Inferior parietal cortex (tissue), 1 donor: ENCODE measurements at regions not wholly inside any gene's neighbourhood (a gene's known extent, or its start where the extent isn't known, plus 50 kb on each side); places are given as distances from the start of the nearest gene placed in this dataset.

Source experiments
- DNase-seq: peaks from one replicate; pipeline ENCODE4 v3.0.0-alpha.2; 2016; ENCODE audit errors: extremely low spot score

DNA sequence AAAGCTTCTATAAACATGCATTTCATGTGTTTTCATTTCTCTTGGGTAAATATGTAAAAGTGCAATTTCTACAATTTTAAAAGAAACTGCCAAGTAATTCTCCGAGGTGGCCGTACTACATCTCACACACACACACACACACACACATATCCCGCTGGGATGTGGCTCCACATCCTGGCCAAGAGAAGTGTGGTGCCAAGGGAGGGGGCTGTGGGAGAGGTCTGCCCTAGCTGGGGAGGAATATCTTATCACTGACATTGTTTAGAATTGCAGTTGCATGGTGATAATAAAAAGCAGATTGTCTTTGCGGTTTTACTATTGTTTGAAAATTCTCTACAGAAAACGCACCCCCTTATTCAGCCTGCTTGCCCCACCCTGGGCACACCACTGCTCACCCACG is 558.4 kb downstream of the BNC2 start:
- no peak for DNase-seq

DNA sequence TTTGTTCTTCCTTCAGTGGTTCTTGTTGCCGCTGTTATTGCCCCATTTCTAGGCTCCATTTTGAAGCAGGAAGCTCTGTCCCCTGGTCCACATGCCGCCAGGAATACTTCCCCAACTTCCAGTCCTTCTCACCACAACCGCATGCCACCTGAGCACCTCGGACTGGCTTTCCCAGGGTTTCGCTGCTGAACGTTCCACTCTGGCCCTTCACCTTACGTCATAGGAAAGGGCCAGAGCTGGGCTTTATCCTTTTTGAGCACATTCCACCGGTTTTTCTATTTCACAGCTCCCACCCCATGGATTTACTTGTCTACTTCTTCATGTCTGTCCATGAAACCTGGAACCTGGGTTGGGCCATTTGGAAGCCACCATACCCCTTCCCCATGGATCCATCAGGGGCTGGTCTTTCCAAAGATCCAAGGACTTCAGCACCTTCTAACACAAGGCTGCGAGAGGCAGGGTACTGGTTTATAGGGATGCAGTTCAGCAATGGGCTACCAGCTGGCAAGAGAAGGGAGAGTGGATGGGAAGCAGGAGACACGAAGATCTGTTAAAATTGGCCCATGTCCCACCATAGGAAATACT is 557.4 kb downstream of the BNC2 start:
- no peak for DNase-seq

DNA sequence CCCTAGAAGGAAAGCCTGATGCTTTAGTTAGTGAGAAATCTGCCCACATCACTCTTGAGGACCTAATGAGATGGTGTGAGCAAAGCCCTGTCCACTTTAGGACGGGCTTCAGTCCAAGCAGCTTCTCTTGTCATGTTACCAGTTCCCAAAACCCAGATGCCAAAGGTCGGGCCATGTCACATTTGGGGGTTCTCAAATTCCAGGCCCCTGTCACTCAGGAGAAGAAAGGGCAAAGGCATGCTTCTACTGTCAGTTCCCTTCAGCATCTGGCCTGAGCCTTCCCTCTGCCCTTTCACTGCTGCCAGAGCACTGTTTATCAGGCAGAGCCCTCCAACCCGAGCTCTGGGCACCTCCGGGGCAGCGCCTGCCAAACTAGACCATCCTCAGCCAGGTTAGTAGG is 556.0 kb downstream of the BNC2 start:
- DNase-seq = no peak

DNA sequence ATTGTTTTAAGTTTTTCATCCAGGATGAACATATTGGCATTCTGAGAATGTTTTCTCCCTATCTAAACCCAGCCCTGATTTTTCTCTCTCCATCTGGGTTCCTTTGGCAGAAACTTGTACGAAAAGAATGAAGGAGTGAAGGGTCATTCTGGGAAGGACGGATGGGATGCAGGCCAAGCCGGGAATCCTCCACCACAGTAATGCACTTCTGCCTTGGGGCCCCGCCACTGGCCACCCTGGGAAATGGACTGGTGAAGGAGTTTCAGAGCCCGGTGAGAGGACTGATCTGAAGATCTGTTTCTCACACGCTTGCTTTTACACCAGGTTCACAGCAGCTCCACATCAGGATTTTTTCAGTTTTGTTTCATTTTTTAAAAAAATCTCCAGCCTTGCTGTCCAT is 554.8 kb downstream of the BNC2 start:
- DNase-seq = no peak

DNA sequence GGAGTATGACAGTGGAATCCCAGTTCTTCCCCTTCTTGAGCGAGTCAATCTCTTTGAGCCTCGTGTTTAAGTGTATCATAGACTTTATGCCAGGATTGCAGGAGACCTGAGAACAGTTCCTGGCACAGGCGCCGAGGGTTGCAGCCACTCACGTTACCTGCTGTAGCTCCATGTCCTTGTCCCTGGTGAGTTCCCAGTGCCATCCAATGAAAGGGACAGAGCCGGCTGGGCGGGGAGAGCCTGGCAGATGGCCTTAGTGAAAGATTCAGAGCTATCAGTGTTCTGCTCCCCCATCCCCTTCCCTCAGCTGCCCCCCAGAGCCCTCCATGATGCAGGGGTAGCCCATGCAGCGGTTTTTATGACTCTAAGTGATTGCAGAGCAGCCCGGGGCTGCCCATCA is 554.0 kb downstream of the BNC2 start:
- DNase-seq = no peak

DNA sequence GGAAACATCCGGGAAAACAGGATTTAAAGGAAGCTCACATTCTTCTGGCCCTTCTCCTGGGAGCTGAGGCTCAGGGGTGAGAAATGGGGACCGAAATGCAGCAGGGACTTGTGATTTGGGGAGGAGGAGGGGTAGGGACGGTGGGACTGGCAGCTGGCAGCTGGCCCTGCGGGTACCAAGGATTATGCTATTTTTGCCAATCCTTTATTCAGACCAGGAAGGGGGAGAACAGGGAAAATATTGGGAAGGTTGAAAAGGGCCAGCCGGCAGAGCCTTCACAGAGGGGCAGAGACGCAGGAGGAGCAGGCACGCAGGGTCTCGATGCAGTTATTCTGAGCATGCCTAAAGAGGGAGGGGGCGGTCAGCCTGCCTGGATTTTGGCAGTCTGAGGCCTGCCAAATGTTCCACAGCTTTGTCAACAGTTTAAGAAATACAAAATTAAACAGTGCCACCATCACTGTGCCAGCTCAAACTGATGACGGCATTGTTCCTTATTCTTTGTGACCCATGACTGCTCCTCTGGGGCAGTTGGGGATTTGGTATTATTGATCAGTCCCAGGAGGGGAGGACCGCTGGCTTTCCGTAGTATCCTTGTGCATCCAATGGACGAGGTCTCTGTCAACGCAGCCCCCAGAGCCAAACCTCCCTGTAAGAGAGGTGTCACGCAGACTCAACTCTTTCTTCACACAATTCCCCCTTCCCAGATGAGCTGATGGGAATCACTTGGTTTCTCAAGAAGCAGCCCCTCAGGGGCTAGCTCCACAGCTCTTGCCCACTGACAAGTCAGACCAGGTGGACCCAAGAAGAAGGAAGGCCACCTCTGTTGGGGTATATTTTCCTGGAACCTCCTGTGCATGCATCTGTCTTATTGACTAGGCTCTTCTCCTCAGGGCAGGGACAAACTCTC is 553.3 kb downstream of the BNC2 start:
- DNase-seq = no peak

DNA sequence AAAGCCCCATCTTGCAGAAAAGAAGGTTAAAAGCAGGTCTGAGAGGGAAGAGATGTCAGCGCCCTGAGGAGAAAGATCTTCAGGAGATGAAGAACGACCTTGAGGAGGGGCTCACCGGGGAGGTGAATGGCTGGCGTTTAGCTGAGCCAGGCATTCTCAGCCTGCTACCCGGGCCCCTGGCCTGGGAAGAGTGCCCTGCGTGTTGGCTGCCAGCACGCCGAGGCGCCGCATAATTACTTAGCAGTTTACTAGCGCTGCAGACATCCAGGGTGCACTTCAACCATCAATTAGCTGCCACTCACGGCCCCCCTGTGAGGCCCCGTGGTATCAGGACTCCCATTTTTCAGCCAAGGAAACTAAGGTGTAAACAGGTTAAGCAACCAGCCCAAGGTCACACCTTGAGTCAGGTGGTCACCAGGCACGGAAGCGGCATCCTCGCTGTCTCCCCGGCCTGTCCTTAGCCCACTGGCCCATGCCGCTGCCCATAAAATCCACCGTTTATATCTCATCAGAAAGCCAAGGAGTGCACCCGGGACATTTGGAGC is 551.9 kb downstream of the BNC2 start:
- DNase-seq = no peak

DNA sequence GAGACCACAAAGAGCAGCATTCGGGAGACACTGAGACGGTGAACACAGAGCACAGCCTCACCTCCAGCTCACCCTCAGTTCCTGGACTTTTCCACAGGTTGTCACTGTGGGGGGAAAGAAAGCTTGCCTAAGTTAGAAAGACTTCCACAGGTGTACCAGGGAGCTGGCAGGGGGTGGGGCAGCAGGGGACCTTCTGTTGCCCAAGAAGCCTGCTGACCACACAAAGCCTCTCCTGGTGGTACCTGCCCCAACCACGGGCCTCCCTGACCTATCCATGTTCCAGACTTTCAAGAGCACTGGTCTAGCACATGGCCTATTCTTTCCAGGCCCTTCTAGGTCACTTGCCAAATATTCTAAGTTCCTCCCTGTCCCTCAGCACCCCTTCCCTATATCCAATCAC is 550.8 kb downstream of the BNC2 start:
- DNase-seq = no peak

DNA sequence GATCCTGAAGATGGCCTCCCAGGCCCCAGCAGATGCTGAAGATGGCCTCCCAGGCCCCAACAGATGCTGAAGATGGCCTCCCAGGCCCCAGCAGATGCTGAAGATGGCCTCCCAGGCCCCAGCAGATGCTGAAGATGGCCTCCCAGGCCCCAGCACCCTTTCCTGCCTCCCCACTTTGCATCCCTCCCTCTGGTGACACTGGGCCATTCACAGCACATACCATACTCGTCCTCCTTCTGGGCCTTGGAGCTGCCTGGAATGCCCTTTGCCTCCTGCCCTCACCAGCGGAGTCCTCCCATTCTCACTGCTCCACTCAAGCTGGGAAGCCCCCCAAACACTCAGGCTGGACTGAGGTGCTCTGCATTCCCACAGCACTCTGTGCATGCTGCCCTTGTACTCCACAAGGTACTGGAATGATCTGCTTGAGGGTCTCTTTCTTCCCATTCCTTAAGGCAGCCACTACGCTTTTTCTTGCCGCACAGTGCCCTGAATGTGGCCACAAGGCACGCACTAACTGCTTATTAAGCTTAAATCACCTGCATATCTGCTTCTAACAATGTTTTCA is 550.0 kb downstream of the BNC2 start:
- DNase-seq = no peak

DNA sequence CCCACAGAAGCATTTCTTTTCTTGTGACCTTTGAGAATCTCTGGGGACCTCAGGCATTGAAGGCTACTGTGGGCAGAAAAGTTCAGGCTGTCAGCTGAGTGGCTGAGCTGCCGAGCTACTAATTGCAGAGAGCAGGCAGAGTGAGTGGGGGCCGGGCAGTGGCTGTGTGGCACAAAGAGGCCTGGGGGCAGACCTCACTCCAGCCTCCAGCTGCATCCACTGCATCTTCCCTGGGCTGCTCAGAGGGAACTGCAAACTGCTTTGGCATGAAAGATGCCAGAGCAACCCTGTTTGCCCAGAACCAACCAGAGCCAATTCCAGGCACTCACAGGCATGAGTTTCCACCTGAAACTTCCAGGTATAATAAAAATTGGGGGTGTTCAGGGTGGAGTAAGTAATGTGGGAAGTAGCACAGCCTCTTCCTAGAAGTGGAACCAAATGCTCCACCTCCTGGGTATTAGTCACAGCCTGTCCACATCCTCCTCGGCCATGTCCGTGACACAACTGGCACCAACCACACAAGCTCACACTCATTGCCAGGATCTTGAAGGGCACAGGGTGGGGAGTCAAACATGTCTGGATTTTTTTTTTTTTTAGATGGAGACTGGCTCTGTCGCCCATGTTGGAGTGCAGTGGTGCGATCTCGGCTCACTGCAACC is 548.9 kb downstream of the BNC2 start:
- DNase-seq = no peak

DNA sequence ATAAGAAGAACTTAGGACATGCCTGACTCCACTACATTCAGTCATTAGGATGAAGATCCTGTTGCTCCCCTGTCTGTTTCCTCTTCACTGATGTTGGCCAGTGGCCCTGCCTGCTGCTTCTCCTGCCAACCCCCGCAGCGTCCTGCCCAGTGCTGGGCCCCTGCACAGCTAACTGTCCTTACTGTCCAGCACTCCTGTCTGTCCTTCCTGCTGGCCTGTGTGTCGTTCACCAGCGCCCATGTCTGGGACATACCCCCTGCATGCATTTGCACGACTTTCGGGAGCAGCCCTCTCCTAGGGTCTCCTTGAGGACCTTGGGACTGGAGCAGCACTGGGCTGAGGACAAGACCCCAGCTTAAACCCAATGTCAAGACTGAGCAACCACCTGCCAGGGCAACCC is 547.6 kb downstream of the BNC2 start:
- no peak for DNase-seq

DNA sequence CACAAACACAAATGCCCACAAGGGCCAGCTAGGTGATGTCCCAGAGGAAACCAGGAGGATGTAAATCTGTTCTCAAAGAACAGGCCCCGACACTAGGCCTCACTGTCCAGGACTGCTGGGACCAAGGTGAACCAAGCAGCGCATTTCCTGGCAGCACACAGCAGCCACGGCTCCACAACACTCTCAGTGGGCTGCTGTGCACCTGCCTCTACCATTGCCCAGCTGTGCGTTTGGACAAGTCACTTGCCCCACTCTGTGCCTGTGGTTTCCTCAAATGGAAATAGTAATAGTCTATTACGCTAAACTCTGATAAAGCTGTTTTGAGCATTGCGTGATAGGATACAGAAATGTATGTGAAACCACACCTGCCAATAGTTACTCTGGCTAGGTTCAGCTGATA is 544.5 kb downstream of the BNC2 start:
- DNase-seq = no peak

DNA sequence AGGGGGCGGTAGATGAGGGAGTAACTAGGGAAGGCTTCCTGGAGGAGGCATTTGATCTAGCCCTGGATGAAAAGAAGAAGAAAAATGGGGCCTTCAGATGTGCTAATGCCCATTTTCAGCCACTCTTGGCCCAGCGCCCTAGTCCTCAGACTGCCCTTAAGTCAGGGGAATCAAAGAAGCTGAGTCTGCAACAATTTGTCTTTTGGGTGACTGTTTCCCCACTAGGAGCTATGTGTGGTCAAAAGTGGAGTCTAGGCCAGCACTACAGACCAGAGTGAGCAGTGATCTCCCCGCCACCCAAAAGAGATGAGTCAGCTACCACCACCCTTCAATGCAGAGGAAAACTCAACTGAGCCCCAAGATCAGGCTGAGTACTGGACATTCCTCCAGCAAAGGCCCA is 542.1 kb downstream of the BNC2 start:
- no peak for DNase-seq

DNA sequence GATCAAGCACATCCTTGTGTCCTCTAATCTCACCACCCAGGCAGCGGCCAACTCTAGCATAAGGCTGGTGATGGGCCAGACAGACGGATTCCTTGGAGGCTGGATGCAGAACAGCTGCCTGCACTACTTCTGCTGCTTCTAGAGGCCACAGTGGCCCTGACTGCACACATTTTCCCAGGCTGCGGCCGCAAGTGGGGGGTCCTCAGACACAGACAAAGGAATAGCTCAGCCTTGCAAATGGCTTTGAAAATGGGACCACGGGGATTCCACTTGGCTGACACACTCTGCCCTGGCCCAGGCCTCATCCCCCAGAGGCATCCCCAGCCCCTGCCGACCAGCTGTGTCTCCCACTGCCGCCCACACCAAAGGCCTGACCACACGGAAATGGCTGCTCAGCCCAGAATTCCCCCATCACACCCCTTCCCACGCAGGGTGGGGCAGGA is 540.8 kb downstream of the BNC2 start:
- no peak for DNase-seq

DNA sequence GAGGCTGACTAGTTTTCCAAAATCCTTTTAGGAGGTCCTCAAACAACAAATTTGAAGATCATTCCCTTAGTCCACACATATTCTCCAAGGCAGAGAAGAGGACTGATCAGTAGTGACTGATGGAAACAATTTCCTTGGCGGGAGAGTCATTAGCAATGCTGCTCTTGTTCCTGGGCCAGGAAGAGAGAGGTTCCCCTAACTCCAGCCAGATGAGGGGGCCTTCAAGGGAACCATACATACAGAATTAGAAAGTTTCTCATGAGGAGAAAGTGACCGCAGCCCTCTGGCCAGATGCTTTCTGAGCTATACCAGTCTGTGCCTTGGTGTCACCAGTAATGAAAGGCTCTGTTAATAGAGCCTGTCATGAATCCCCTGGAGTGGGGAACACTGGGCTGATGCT is 539.4 kb downstream of the BNC2 start:
- no peak for DNase-seq

DNA sequence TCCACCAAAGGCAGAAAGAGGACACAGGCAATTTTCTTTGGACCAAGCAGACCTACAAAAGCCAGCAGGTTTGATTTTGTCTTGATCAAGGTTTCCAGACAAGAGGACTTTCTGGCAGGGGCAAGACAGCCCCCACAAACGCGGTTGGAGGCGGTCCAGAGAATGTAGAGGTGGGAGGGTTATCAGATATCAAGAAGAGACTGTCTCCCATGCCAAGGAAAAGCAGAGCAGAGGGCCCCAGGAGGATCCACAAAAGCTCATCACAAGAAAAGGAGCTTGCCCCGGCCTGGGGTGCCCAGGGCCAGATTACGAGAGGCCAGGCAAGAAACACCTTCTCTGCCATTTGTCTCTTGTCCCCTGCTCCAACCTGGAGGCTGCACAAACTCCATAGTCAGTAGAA is 538.9 kb downstream of the BNC2 start:
- no peak for DNase-seq

DNA sequence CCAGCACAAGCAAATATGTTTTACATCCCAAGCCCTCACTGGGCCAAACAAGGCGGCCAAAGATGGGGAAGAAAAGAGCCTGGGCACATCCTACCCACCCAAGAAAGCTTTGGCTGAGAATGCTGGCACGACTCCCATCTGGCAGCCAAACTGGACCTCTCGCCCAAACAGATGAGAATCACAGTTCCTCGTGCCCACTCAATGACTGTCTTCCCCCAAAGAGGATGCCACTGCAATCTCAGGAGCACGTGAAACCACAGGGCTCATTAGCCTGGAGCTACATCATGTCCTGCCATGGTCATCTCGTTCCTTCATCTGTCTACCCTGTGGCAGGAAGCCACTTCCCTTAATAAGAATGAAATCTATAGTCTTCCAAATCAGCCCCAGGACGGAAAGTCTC is 536.8 kb downstream of the BNC2 start:
- no peak for DNase-seq

DNA sequence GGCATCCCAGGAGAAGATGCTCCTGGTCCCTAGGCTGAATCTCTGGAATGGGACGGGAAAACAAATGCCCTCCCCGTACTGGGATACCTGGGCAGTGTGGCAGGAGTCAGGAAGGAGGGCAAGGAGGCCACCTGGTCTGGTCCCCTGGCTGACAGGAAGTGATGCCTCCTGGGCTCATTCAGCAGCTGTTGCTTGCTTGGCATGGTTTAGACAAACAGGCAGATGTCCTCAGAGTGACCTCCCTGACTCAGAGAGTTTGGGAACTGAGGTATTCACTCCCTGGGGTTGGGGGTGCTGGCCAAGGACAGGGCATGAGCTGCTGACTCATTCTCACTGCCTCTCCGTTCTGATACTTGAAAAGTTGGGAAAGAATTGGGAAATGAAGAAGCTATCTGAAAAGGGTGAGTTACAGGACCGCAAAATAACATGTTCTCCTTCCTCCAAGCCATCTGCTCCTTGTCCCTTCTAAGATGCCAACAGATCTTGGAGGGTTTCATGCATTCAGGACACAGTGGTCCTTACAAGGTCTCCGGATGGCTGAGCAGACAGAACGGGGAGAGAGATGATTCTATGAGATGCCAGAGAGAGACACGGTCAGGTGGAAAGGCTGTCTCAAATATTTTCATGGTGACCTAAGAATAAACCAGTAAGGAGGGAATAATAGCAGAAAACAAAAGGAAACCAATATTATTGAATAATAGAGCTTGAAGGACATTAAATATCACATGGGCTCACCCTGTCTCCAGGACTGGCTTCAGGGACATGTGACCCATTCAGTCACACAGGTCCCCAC is 534.5 kb downstream of the BNC2 start:
- no peak for DNase-seq

DNA sequence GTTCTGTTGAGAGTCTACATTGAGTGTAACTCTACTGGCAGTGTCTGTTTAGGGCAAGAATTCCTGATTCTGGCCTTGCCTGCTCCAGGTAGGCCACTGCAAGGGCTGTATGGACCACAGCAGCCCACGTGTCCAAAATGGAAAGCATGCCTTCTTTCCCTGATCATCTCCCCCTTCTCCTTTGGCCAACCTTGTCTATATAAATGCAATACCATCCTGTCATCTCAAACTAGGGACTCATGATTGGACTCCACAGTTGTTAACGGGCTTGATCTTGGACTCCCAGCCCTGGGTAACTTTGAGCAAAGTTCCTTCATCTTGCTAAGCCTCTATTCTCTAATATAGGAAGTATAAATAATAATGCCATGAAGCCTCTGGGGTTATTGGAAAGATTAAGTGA is 533.6 kb downstream of the BNC2 start:
- no peak for DNase-seq

DNA sequence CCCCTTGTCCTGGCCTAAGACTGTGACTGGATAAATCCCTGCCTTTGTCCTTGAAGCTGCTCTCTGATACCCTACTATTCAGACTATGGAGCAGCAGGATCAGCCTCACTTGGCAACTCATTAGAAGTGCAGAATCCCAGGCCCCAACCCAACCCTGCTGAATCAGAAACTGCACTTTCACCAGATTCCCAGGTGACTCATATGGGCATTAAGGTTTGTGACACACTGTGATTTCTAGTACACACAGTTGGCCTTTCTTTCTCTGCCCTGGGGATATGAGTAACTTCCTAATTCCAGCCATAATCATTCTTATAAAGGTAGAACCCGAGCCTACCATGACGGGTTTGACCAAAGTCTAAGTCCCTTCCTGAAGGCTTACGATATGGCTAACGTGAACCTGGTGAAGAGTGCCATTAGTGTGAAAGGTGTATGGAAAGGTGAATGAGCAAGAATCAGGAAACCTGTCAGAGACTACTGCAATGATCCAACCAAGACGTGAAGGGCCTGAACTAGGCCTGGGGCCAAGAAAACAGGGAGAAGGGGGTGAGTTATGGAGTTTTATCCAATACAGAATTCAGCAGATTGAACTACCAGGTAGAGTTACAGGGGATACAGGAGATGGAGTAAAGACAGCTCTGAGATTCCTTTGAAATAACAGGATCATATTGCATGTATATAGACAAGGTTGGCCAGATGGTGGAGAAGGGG is 533.0 kb downstream of the BNC2 start:
- no peak for DNase-seq

DNA sequence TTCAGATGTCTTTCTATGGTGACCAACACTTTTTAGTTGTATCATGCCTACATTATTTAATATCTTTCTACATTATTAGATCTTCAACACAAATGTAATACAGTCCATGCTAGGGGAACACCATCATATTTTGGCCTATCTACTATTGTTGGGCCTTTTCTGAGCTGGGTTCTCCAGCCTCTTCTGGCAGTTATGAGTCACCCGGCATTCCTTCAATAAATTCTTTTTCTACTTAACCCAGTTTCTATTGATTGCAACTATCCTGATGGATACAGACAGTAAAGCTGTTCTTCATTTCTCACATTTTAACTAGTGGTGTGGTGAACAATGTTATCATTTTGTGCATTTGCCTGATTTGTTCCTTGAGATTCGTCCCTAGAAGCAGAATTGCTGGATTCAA is 529.3 kb downstream of the BNC2 start:
- no peak for DNase-seq
